22Rv1 (cell line): ENCODE measurements at regions not wholly inside any gene's neighbourhood (a gene's known extent, or its start where the extent isn't known, plus 50 kb on each side); places are given as distances from the start of the nearest gene placed in this dataset.

ENCODE experiments used
- ZFX ChIP-seq: fragments of 450-650 bp; IDR thresholded peaks from 2 replicates; pipeline ENCODE4 v1.6.1; 2017; ENCODE audit warnings: antibody characterized with exemption, borderline replicate concordance
- TF ChIP-seq, protein P1 (sequence below): fragments of 450-650 bp; IDR thresholded peaks from 2 replicates; pipeline ENCODE4 v1.5.1; 2017; ENCODE audit warnings: mild to moderate bottlenecking

GRCh38 chr6:131394768-131395432, 178.1 kb upstream of the ARG1 start:
- TF ChIP-seq, protein P1, sequence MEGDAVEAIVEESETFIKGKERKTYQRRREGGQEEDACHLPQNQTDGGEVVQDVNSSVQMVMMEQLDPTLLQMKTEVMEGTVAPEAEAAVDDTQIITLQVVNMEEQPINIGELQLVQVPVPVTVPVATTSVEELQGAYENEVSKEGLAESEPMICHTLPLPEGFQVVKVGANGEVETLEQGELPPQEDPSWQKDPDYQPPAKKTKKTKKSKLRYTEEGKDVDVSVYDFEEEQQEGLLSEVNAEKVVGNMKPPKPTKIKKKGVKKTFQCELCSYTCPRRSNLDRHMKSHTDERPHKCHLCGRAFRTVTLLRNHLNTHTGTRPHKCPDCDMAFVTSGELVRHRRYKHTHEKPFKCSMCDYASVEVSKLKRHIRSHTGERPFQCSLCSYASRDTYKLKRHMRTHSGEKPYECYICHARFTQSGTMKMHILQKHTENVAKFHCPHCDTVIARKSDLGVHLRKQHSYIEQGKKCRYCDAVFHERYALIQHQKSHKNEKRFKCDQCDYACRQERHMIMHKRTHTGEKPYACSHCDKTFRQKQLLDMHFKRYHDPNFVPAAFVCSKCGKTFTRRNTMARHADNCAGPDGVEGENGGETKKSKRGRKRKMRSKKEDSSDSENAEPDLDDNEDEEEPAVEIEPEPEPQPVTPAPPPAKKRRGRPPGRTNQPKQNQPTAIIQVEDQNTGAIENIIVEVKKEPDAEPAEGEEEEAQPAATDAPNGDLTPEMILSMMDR = no peak
- no peak for TF ChIP-seq ZFX
